ENCODE measurements at regions not wholly inside any gene's neighbourhood (a gene's known extent, or its start where the extent isn't known, plus 50 kb on each side); places are given as distances from the start of the nearest gene placed in this dataset.

DNA sequence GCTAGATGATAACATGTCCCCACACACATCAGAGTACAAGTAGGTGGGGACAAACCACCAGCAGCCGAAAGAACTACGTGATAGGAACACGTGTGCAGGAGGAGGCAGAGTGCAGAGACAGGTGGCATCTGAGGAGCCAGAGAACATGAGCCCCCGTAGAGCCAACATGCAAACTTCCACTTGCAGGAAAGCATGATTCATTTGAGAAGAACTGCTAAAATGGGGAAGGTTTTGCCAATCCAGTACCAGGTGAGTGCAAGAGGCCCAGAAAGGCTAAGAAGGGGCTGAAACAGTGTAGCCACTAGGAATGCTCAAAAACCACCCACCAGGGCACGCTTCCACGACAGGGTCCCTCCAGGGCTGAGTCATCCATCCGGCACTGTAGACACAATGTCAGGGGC lies 149.8 kb upstream of the TENM3 start:
- Mint-ChIP-seq H3K4me3 (ENCODE audit: unreplicated experiment) (no peak overlapping the region), H3K36me3 (ENCODE audit: low read depth, unreplicated experiment) (no peaks in the 10 kb centered on the region), H3K4me1 (ENCODE audit: low read depth, unreplicated experiment) (peaks cover 23% of the 10 kb centered on the region), H3K27ac (ENCODE audit: unreplicated experiment) (peak overlapping the region; percentile 98), H3K9me3 (ENCODE audit: unreplicated experiment) (no peaks in the 10 kb centered on the region), H3K27me3 (ENCODE audit: low read depth, unreplicated experiment) (no peaks in the 10 kb centered on the region)
- FAIRE-seq (no peak), DNase-seq (ENCODE audit: low read depth) (peak; percentile 76)
- no peaks in the 10 kb centered on the region for H3K27me3 ChIP-seq (ENCODE audit: insufficient read depth, low read length)
- no peaks in the 10 kb centered on the region for H3K79me2 ChIP-seq (ENCODE audit: insufficient read depth, low read length)
- peaks cover 16% of the 10 kb centered on the region for H3K4me1 ChIP-seq (ENCODE audit: insufficient read depth, low read length)
- TF ChIP-seq CTCF (IDR thresholded peaks at IDR 0.05; ENCODE audit: insufficient read depth, low read depth, low read length) = no peak
- TF ChIP-seq EZH2 (IDR thresholded peaks at IDR 0.05; ENCODE audit: insufficient read depth, low read length) = no peak
- no peak overlapping the region for H2AFZ ChIP-seq (ENCODE audit: low read depth, low read length)
- no peaks in the 10 kb centered on the region for H3K36me3 ChIP-seq (ENCODE audit: insufficient read depth, low read length)
- H3K27ac ChIP-seq (ENCODE audit: low read depth, low read length) = peak overlapping the region; percentile 59
- no peaks in the 10 kb centered on the region for H4K20me1 ChIP-seq (ENCODE audit: insufficient read depth, low read length)
- no peak overlapping the region for H3K4me3 ChIP-seq (ENCODE audit: insufficient read depth, low read depth, low read length)
- no peaks in the 10 kb centered on the region for H3K9me3 ChIP-seq (ENCODE audit: insufficient read depth, low read depth, low read length)
- H3K9ac ChIP-seq (ENCODE audit: low read length) = no peak overlapping the region
- peak overlapping the region; percentile 43 for H3K4me2 ChIP-seq (ENCODE audit: low read length)

GRCh38 chr4:182093935-182094334 lies 149.3 kb upstream of the TENM3 start:
- DNase-seq (ENCODE audit: low read depth) = no peak
- Histone ChIP-seq H2AFZ (ENCODE audit: low read depth, low read length) (peak overlapping the region; percentile 69), H3K9ac (ENCODE audit: low read length) (no peak overlapping the region), H3K4me3 (ENCODE audit: insufficient read depth, low read depth, low read length) (no peak overlapping the region), H3K4me1 (ENCODE audit: insufficient read depth, low read length) (peaks cover 16% of the 10 kb centered on the region), H3K27me3 (ENCODE audit: insufficient read depth, low read length) (no peaks in the 10 kb centered on the region), H3K27ac (ENCODE audit: low read depth, low read length) (peak overlapping the region; percentile 59), H3K36me3 (ENCODE audit: insufficient read depth, low read length) (no peaks in the 10 kb centered on the region), H3K9me3 (ENCODE audit: insufficient read depth, low read depth, low read length) (no peaks in the 10 kb centered on the region), H3K4me2 (ENCODE audit: low read length) (no peak overlapping the region), H3K79me2 (ENCODE audit: insufficient read depth, low read length) (no peaks in the 10 kb centered on the region), H4K20me1 (ENCODE audit: insufficient read depth, low read length) (no peaks in the 10 kb centered on the region)
- Mint-ChIP-seq H3K27me3 (ENCODE audit: low read depth, unreplicated experiment) (no peaks in the 10 kb centered on the region), H3K4me3 (ENCODE audit: unreplicated experiment) (no peak overlapping the region), H3K36me3 (ENCODE audit: low read depth, unreplicated experiment) (no peaks in the 10 kb centered on the region), H3K9me3 (ENCODE audit: unreplicated experiment) (no peaks in the 10 kb centered on the region), H3K27ac (ENCODE audit: unreplicated experiment) (peak overlapping the region; percentile 98), H3K4me1 (ENCODE audit: low read depth, unreplicated experiment) (peaks cover 22% of the 10 kb centered on the region)
- no peak for FAIRE-seq
- no peak for TF ChIP-seq CTCF (IDR thresholded peaks at IDR 0.05; ENCODE audit: insufficient read depth, low read depth, low read length)
- no peak for TF ChIP-seq EZH2 (IDR thresholded peaks at IDR 0.05; ENCODE audit: insufficient read depth, low read length)

- Histone ChIP-seq H3K79me2 (ENCODE audit: insufficient read depth, low read length) (no peaks in the 10 kb centered on the region), H3K4me2 (ENCODE audit: low read length) (no peak overlapping the region), H3K9ac (ENCODE audit: low read length) (no peak overlapping the region), H3K4me1 (ENCODE audit: insufficient read depth, low read length) (no peaks in the 10 kb centered on the region), H4K20me1 (ENCODE audit: insufficient read depth, low read length) (no peaks in the 10 kb centered on the region), H2AFZ (ENCODE audit: low read depth, low read length) (no peak overlapping the region), H3K27me3 (ENCODE audit: insufficient read depth, low read length) (no peaks in the 10 kb centered on the region), H3K9me3 (ENCODE audit: insufficient read depth, low read depth, low read length) (no peaks in the 10 kb centered on the region), H3K27ac (ENCODE audit: low read depth, low read length) (no peak overlapping the region), H3K36me3 (ENCODE audit: insufficient read depth, low read length) (no peaks in the 10 kb centered on the region), H3K4me3 (ENCODE audit: insufficient read depth, low read depth, low read length) (no peak overlapping the region)
- TF ChIP-seq EZH2 (IDR thresholded peaks at IDR 0.05; ENCODE audit: insufficient read depth, low read length) (no peak), CTCF (IDR thresholded peaks at IDR 0.05; ENCODE audit: insufficient read depth, low read depth, low read length) (no peak)
- Mint-ChIP-seq H3K36me3 (ENCODE audit: low read depth, unreplicated experiment) (no peaks in the 10 kb centered on the region), H3K27ac (ENCODE audit: unreplicated experiment) (no peak overlapping the region), H3K27me3 (ENCODE audit: low read depth, unreplicated experiment) (no peaks in the 10 kb centered on the region), H3K4me3 (ENCODE audit: unreplicated experiment) (no peak overlapping the region), H3K9me3 (ENCODE audit: unreplicated experiment) (no peaks in the 10 kb centered on the region), H3K4me1 (ENCODE audit: low read depth, unreplicated experiment) (peaks cover under 1% of the 10 kb centered on the region)
- no peak for FAIRE-seq
- no peak for DNase-seq (ENCODE audit: low read depth)
Measured at GRCh38 chr4:182101618-182102017, 141.6 kb upstream of the TENM3 start.
